HL-60 (cell line): ENCODE measurements at regions not wholly inside any gene's neighbourhood (a gene's known extent, or its start where the extent isn't known, plus 50 kb on each side); places are given as distances from the start of the nearest gene placed in this dataset.

Experiments
- DNase-seq, 2 experiments: peaks; one replicate each; pipeline ENCODE4 v3.0.0-alpha.2; 2010 to 2020; ENCODE audit warnings: low read depth in 1 of 2, low spot score in 1 of 2
- H3K27ac ChIP-seq: fragments of 250-450 bp; sonication (Bioruptor Pico); replicated peaks from 2 replicates; pipeline ENCODE4 v1.5.1; 2020; ENCODE audit warnings: mild to moderate bottlenecking, moderate library complexity
- H3K27me3 ChIP-seq: fragments of 250-450 bp; sonication (Bioruptor Pico); 2 replicates; pipeline ENCODE4 v1.5.1; 2021; ENCODE audit warnings: mild to moderate bottlenecking, moderate library complexity; ENCODE audit not compliant: insufficient read depth, poor library complexity, severe bottlenecking
- H3K4me3 ChIP-seq: replicated peaks from 2 replicates; pipeline ENCODE4 v1.5.1; 2011; ENCODE audit warnings: mild to moderate bottlenecking, control low read depth, low read length; ENCODE audit not compliant: insufficient read depth
- CTCF ChIP-seq: IDR thresholded peaks from one replicate; pipeline ENCODE4 v1.5.1; 2011; ENCODE audit warnings: low read length, control low read depth, inconsistent platforms; ENCODE audit not compliant: insufficient read depth
- GABPA ChIP-seq: IDR thresholded peaks from 2 replicates; pipeline ENCODE4 v1.6.1; 2012; ENCODE audit warnings: low read depth
- POLR2AphosphoS5 ChIP-seq: IDR thresholded peaks from 2 replicates; pipeline ENCODE4 v1.6.1; 2012; ENCODE audit warnings: low read depth
- REST ChIP-seq: IDR thresholded peaks from 2 replicates; pipeline ENCODE4 v1.6.1; 2012; ENCODE audit warnings: low read depth; ENCODE audit not compliant: insufficient replicate concordance
- SPI1 ChIP-seq: IDR thresholded peaks from 2 replicates; pipeline ENCODE4 v1.6.1; 2012; ENCODE audit warnings: low read depth, mild to moderate bottlenecking, borderline replicate concordance

GRCh38 chr20:37630993-37631392 is 62.8 kb upstream of the CTNNBL1 start:
- Histone ChIP-seq H3K27me3 (peaks cover 11% of the 10 kb centered on the region), H3K27ac (no peak overlapping the region), H3K4me3 (no peak overlapping the region)
- TF ChIP-seq CTCF (no peak), GABPA (no peak), POLR2AphosphoS5 (no peak), REST (no peak), SPI1 (no peak)
- DNase-seq, result no peak

- TF ChIP-seq POLR2AphosphoS5 (no peak), CTCF (no peak), SPI1 (no peak), REST (no peak), GABPA (no peak)
- no peak for DNase-seq
- H3K27me3 ChIP-seq, result peaks cover 11% of the 10 kb centered on the region
Observed at GRCh38 chr20:37630166-37630565, 63.7 kb upstream of the CTNNBL1 start.

GRCh38 chr20:37627767-37628130 is 66.1 kb upstream of the CTNNBL1 start:
- no peak overlapping the region for H3K4me3 ChIP-seq
- H3K27me3 ChIP-seq, result peaks cover 11% of the 10 kb centered on the region
- DNase-seq, result no peak
- H3K27ac ChIP-seq, result no peak overlapping the region
- no peak for TF ChIP-seq SPI1
- no peak for TF ChIP-seq CTCF
- TF ChIP-seq POLR2AphosphoS5, result no peak
- TF ChIP-seq REST, result no peak
- no peak for TF ChIP-seq GABPA

More at GRCh38 chr20:37630166-37630565, 63.7 kb upstream of the CTNNBL1 start:
- no peak overlapping the region for H3K4me3 ChIP-seq
- no peak overlapping the region for H3K27ac ChIP-seq
